ENCODE measurements at regions not wholly inside any gene's neighbourhood (a gene's known extent, or its start where the extent isn't known, plus 50 kb on each side); places are given as distances from the start of the nearest gene placed in this dataset.

DNA sequence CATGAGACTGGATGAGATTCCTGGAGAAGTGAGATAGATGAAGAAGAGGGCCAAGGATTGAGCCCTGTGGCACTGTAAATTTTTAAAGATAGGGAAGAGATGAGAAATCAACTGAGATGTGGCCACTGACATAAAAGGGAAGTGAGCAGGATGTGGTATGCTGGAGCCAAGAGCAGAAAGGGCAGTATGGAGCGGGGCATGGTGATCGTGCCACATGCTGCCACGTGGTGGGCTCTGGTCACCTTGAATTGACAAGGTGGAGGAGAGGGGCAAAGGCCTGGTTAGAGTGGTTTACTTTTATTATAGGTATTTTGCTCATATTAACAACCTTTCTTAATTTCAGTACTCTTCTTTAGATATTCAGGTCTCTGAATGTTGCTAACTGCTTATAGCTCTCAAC lies 257.9 kb downstream of the NEDD1 start:
- in situ Hi-C loops (cut with HindIII; ENCODE audit: low sequenced_read_pairs), result no loop called here
- no peak overlapping the region for H3K4me3 ChIP-seq (ENCODE audit: low read depth, low read length)
- DNase-seq (ENCODE audit: low read depth, low spot score), result no peak
- no peak for TF ChIP-seq CTCF (IDR thresholded peaks at IDR 0.05; ENCODE audit: low read depth, low read length)

- in situ Hi-C loops (cut with HindIII; ENCODE audit: low sequenced_read_pairs), result no loop called here
- DNase-seq (ENCODE audit: low read depth, low spot score), result peak; percentile 53
- no peak for TF ChIP-seq CTCF (IDR thresholded peaks at IDR 0.05; ENCODE audit: low read depth, low read length)
- no peak overlapping the region for H3K4me3 ChIP-seq (ENCODE audit: low read depth, low read length)
Observed at GRCh38 chr12:97167598-97167997, 260.5 kb downstream of the NEDD1 start.

- no peak for TF ChIP-seq CTCF (IDR thresholded peaks at IDR 0.05; ENCODE audit: low read depth, low read length)
- no peak for DNase-seq (ENCODE audit: low read depth, low spot score)
Observed at GRCh38 chr12:97168804-97169203, 261.7 kb downstream of the NEDD1 start.

GRCh38 chr12:97169889-97170567 lies 263.0 kb downstream of the NEDD1 start:
- DNase-seq (ENCODE audit: low read depth, low spot score), result no peak
- TF ChIP-seq CTCF (IDR thresholded peaks at IDR 0.05; ENCODE audit: low read depth, low read length), result no peak
- in situ Hi-C loops (cut with HindIII; ENCODE audit: low sequenced_read_pairs), result no loop called here
- no peak overlapping the region for H3K4me3 ChIP-seq (ENCODE audit: low read depth, low read length)

More at GRCh38 chr12:97168804-97169203, 261.7 kb downstream of the NEDD1 start:
- in situ Hi-C loops (cut with HindIII; ENCODE audit: low sequenced_read_pairs), result no loop called here
- no peak overlapping the region for H3K4me3 ChIP-seq (ENCODE audit: low read depth, low read length)

DNA sequence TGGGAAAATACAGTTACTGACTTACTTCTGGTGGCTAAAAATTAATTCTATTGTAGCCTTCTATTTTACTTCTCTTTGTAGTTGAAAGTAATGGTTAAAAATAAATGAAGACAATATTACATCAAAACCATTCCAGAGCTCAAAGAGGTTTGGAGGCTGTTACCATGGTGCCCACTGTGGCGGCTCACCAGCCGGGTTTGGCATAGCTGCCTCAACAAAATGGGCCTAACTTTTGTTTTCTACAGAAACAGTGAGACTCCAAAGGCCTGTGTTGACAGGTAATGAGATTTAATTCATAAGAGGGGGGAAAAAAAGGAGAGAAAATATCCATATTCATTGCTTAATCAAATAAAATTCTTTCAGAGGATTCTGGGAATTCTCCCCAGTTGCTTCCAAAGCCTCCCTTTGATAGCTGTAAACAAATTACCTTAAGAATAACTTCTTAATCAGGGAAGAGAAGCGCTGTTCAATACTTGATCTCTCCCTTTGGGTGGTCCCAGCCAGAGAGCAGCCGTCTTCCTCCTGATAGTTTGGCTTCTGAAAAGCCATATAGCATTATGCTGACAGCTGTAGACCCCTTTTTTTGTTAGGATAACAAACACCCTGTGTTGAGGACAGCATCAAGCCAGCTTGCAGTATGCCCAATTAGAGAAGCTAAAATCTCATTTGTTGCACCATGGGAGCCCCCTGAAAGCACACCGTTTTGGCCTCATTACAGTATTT lies 266.8 kb downstream of the NEDD1 start:
- DNase-seq (ENCODE audit: low read depth, low spot score), result no peak
- no peak for TF ChIP-seq CTCF (IDR thresholded peaks at IDR 0.05; ENCODE audit: low read depth, low read length)
- in situ Hi-C loops (cut with HindIII; ENCODE audit: low sequenced_read_pairs), result no loop called here
- no peak overlapping the region for H3K4me3 ChIP-seq (ENCODE audit: low read depth, low read length)

GRCh38 chr12:97177481-97177880 lies 270.4 kb downstream of the NEDD1 start:
- peak; percentile 72 for DNase-seq (ENCODE audit: low read depth, low spot score)
- in situ Hi-C loops (cut with HindIII; ENCODE audit: low sequenced_read_pairs), result no loop called here
- no peak overlapping the region for H3K4me3 ChIP-seq (ENCODE audit: low read depth, low read length)
- TF ChIP-seq CTCF (IDR thresholded peaks at IDR 0.05; ENCODE audit: low read depth, low read length), result no peak
